ENCODE measurements at regions not wholly inside any gene's neighbourhood (a gene's known extent, or its start where the extent isn't known, plus 50 kb on each side); places are given as distances from the start of the nearest gene placed in this dataset.
A peak's percentile ranks its signal among the peaks of the same experiment; 100 is the strongest.

DNA sequence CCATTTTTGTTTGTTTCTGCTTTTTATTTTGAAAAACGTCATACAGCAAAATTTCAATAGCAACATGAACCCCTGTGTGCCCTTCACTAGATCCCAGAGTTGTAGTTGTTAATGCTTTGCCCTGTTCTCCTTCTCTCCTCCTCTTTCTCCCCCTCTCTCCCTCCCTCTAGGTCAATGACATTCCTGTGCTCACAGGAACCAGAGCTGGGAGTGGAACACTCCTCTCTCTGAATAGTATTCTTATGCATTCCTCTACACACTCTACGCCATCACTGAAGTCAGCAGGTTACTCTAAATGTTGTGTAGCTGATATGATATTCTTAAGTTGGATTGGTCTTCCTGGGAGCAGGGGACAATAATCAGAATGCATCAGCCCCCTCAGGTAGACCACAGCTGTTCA lies 243.4 kb downstream of the SYK start:
- TF ChIP-seq, protein P1, sequence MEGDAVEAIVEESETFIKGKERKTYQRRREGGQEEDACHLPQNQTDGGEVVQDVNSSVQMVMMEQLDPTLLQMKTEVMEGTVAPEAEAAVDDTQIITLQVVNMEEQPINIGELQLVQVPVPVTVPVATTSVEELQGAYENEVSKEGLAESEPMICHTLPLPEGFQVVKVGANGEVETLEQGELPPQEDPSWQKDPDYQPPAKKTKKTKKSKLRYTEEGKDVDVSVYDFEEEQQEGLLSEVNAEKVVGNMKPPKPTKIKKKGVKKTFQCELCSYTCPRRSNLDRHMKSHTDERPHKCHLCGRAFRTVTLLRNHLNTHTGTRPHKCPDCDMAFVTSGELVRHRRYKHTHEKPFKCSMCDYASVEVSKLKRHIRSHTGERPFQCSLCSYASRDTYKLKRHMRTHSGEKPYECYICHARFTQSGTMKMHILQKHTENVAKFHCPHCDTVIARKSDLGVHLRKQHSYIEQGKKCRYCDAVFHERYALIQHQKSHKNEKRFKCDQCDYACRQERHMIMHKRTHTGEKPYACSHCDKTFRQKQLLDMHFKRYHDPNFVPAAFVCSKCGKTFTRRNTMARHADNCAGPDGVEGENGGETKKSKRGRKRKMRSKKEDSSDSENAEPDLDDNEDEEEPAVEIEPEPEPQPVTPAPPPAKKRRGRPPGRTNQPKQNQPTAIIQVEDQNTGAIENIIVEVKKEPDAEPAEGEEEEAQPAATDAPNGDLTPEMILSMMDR (IDR thresholded peaks at IDR 0.05; ENCODE audit: low read depth, low read length), result no peak
- DNase-seq (ENCODE audit: low read depth in 1 of 2, low spot score in 1 of 2), result peak in 1 of 2 donors; percentile 45
- H3K27ac ChIP-seq, result no peak overlapping the region
- peaks cover 2% of the 10 kb centered on the region for H3K27me3 ChIP-seq
- H3K36me3 ChIP-seq, result no peaks in the 10 kb centered on the region
- peaks cover 9% of the 10 kb centered on the region for H3K4me1 ChIP-seq (ENCODE audit: low read depth)
- no peaks in the 10 kb centered on the region for H3K9me3 ChIP-seq (ENCODE audit: low read depth)
- no peak overlapping the region for H3K4me3 ChIP-seq

DNA sequence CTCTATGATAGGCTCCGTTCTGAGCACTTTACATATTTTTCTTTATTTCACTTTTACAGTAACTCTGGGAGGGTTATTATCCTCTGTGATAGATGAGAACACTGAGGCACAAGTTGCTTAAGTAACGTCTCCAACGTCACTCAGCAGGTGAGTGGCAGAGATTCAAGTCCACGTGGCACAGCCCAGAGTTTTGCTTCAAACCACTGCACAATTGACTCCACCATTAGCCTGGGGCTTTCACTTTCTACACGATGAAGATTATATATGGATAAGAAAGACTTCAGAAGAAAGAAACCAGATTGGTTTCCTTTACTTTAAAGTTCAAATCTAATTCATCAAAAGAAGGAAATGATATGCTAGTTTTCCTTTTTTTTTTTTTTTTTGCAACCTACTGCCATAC lies 245.9 kb downstream of the SYK start:
- H3K9me3 ChIP-seq (ENCODE audit: low read depth), result no peaks in the 10 kb centered on the region
- no peak overlapping the region for H3K27ac ChIP-seq
- H3K27me3 ChIP-seq, result peaks cover 11% of the 10 kb centered on the region
- DNase-seq (ENCODE audit: low read depth in 1 of 2, low spot score in 1 of 2), result no peak
- TF ChIP-seq, protein P1 (IDR thresholded peaks at IDR 0.05; ENCODE audit: low read depth, low read length), result no peak
- no peak overlapping the region for H3K4me3 ChIP-seq
- no peaks in the 10 kb centered on the region for H3K36me3 ChIP-seq
- H3K4me1 ChIP-seq (ENCODE audit: low read depth), result peaks cover 8% of the 10 kb centered on the region

GRCh38 chr9:91047993-91048607 lies 246.5 kb downstream of the SYK start:
- no peak overlapping the region for H3K4me3 ChIP-seq
- peaks cover 11% of the 10 kb centered on the region for H3K27me3 ChIP-seq
- DNase-seq (ENCODE audit: low read depth in 1 of 2, low spot score in 1 of 2), result peak in 1 of 2 donors; percentile 73
- no peaks in the 10 kb centered on the region for H3K9me3 ChIP-seq (ENCODE audit: low read depth)
- no peak overlapping the region for H3K27ac ChIP-seq
- peaks cover 6% of the 10 kb centered on the region for H3K4me1 ChIP-seq (ENCODE audit: low read depth)
- TF ChIP-seq, protein P1 (IDR thresholded peaks at IDR 0.05; ENCODE audit: low read depth, low read length), result no peak
- H3K36me3 ChIP-seq, result no peaks in the 10 kb centered on the region

- H3K27ac ChIP-seq, result no peak overlapping the region
- no peaks in the 10 kb centered on the region for H3K9me3 ChIP-seq (ENCODE audit: low read depth)
- H3K4me3 ChIP-seq, result no peak overlapping the region
- no peak for DNase-seq (ENCODE audit: low read depth in 1 of 2, low spot score in 1 of 2)
- H3K36me3 ChIP-seq, result no peaks in the 10 kb centered on the region
- peaks cover 11% of the 10 kb centered on the region for H3K27me3 ChIP-seq
- TF ChIP-seq, protein P1 (IDR thresholded peaks at IDR 0.05; ENCODE audit: low read depth, low read length), result no peak
- H3K4me1 ChIP-seq (ENCODE audit: low read depth), result peaks cover 6% of the 10 kb centered on the region
These were observed 247.1 kb downstream of the SYK start for GRCh38 chr9:91048749-91049148.

DNA sequence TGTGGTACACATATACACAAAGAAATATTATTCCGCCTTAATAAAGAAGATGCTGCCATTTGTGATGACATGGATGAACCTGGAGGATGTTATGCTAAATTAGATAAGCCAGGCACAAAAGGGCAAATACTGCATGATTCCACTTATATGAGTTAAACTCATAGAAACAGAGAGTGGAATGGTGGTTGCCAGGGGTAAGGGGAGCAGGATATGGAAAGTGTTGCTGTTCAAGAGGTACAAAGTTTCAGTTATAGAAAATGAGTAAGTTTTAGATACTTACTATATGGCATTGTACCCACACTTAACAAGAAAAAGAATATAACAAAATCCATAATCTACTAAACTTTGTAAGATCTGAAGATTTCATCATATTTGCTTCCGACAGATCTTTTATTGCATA lies 252.2 kb downstream of the SYK start:
- TF ChIP-seq, protein P1 (IDR thresholded peaks at IDR 0.05; ENCODE audit: low read depth, low read length), result no peak
- no peak for DNase-seq (ENCODE audit: low read depth in 1 of 2, low spot score in 1 of 2)

More for the DNA sequence above, 252.2 kb downstream of the SYK start:
- Histone ChIP-seq H3K4me3 (no peak overlapping the region), H3K27ac (no peak overlapping the region), H3K9me3 (ENCODE audit: low read depth) (no peaks in the 10 kb centered on the region), H3K27me3 (peaks cover 9% of the 10 kb centered on the region), H3K4me1 (ENCODE audit: low read depth) (no peaks in the 10 kb centered on the region), H3K36me3 (no peaks in the 10 kb centered on the region)
